Pulmonary artery endothelial cell (primary cell): ENCODE measurements at regions not wholly inside any gene's neighbourhood (a gene's known extent, or its start where the extent isn't known, plus 50 kb on each side); places are given as distances from the start of the nearest gene placed in this dataset.
"Not testable (repeated sequence)": the region's sequence is repeated elsewhere in the genome, so short reads cannot be mapped to it uniquely, and the experiment has no call there.

Source experiments
- DNase-seq: peaks from one replicate; pipeline ENCODE4 v3.0.0-alpha.2; 2011; ENCODE audit warnings: low read depth, low spot score

- no peak for DNase-seq
Measured at GRCh38 chr1:223022641-223023473, 120.2 kb downstream of the TLR5 start.

- DNase-seq: no peak
Measured at GRCh38 chr1:223023863-223024262, 119.2 kb downstream of the TLR5 start.

GRCh38 chr1:223024486-223024885 lies 118.6 kb downstream of the TLR5 start:
- DNase-seq: not testable (repeated sequence)

- not testable (repeated sequence) for DNase-seq
Measured at GRCh38 chr1:223025190-223025734, 117.8 kb downstream of the TLR5 start.

GRCh38 chr1:223026639-223027038 lies 116.4 kb downstream of the TLR5 start:
- not testable (repeated sequence) for DNase-seq

GRCh38 chr1:223029985-223030769 lies 112.9 kb downstream of the TLR5 start:
- DNase-seq: no peak

- no peak for DNase-seq
Measured at GRCh38 chr1:223030871-223031400, 112.1 kb downstream of the TLR5 start.

- no peak for DNase-seq
Measured at GRCh38 chr1:223031733-223032601, 111.1 kb downstream of the TLR5 start.

GRCh38 chr1:223033658-223034057 lies 109.4 kb downstream of the TLR5 start:
- no peak for DNase-seq

GRCh38 chr1:223034270-223034798 lies 108.7 kb downstream of the TLR5 start:
- DNase-seq: no peak

GRCh38 chr1:223035724-223036478 lies 107.1 kb downstream of the TLR5 start:
- DNase-seq: no peak

- no peak for DNase-seq
Measured at GRCh38 chr1:223036479-223036845, 106.6 kb downstream of the TLR5 start.

- no peak for DNase-seq
Measured at GRCh38 chr1:223037845-223038244, 105.2 kb downstream of the TLR5 start.

GRCh38 chr1:223038288-223039006 lies 104.6 kb downstream of the TLR5 start:
- no peak for DNase-seq

- no peak for DNase-seq
Measured at GRCh38 chr1:223039990-223040389, 103.1 kb downstream of the TLR5 start.

GRCh38 chr1:223041481-223041880 lies 101.6 kb downstream of the TLR5 start:
- DNase-seq: no peak

- no peak for DNase-seq
Measured at GRCh38 chr1:223045164-223045957, 97.7 kb downstream of the TLR5 start.

- no peak for DNase-seq
Measured at GRCh38 chr1:223046011-223046410, 97.0 kb downstream of the TLR5 start.

GRCh38 chr1:223046463-223046862 lies 96.6 kb downstream of the TLR5 start:
- not testable (repeated sequence) for DNase-seq
